Spleen (tissue), 11 donors: ENCODE measurements at regions not wholly inside any gene's neighbourhood (a gene's known extent, or its start where the extent isn't known, plus 50 kb on each side); places are given as distances from the start of the nearest gene placed in this dataset.

ENCODE experiments used
- DNase-seq: peaks from one replicate; pipeline ENCODE4 v3.0.0-alpha.2; 2020
- H3K27ac ChIP-seq, 8 donors: fragments of 200-600 bp; sonication (generic) in 7 of 8; 1 replicate in 4 of 8; 2 replicates in 4 of 8; pipeline versions ENCODE4 v1.5.0 to v1.8.0; 2016 to 2021; ENCODE audit warnings: inconsistent platforms in 4 of 8, mild to moderate bottlenecking in 4 of 8, moderate library complexity in 1 of 8
- H3K27me3 ChIP-seq, 7 donors: fragments of 200-600 bp; sonication (generic) in 6 of 7; replicated peaks in 1 of 7; 1 replicate in 4 of 7; 2 replicates in 3 of 7; pipeline versions ENCODE4 v1.5.0 to v1.8.0; 2016 to 2021; ENCODE audit warnings: inconsistent platforms in 3 of 7, mild to moderate bottlenecking in 1 of 7
- H3K36me3 ChIP-seq, 6 donors: fragments of 200-600 bp; sonication (generic) in 5 of 6; 1 replicate in 4 of 6; 2 replicates in 2 of 6; pipeline versions ENCODE4 v1.5.0 to v1.8.0; 2016 to 2021; ENCODE audit warnings: inconsistent platforms in 2 of 6
- H3K4me1 ChIP-seq, 6 donors: fragments of 200-600 bp; sonication (generic) in 5 of 6; 1 replicate in 3 of 6; 2 replicates in 3 of 6; pipeline versions ENCODE4 v1.5.0 to v1.8.0; 2016 to 2021; ENCODE audit warnings: inconsistent platforms in 3 of 6
- H3K4me3 ChIP-seq, 8 donors: fragments of 200-600 bp; sonication (generic) in 7 of 8; 1 replicate in 4 of 8; 2 replicates in 4 of 8; pipeline versions ENCODE4 v1.5.0 to v1.8.0; 2016 to 2021; ENCODE audit warnings: inconsistent platforms in 4 of 8, mild to moderate bottlenecking in 4 of 8, moderate library complexity in 2 of 8
- H3K9me3 ChIP-seq, 8 donors: fragments of 200-600 bp; sonication (generic) in 7 of 8; 1 replicate in 4 of 8; 2 replicates in 4 of 8; pipeline versions ENCODE4 v1.5.0 to v1.8.0; 2016 to 2021; ENCODE audit warnings: inconsistent platforms in 4 of 8
- POLR2A ChIP-seq, 3 donors: fragments of 450-650 bp; IDR thresholded peaks; one replicate each; pipeline ENCODE4 v1.5.1; 2017; ENCODE audit warnings: antibody characterized with exemption in 3 of 3, mild to moderate bottlenecking in 1 of 3
- POLR2AphosphoS5 ChIP-seq, 3 donors: sonication (generic); formaldehyde crosslinking; IDR thresholded peaks; one replicate each; pipeline ENCODE4 v1.5.1; 2017; ENCODE audit warnings: antibody characterized with exemption in 3 of 3
- WGBS, 5 donors: extraction: QIAGEN DNeasy Blood & Tissue Kit in 3 of 5; methylation state at CpG; one replicate each; pipeline versions ENCODE4 v1.1.5 to v1.1.7; 2013 to 2018; 5-methylcytosine and 5-hydroxymethylcytosine counted together
- intact Hi-C: fragments of 100-400 bp; cut with DNase I; formaldehyde crosslinking; loops from one replicate; pipeline ENCODE4 v1.15.0; 2023; ENCODE audit warnings: low total_unique reads
- TF ChIP-seq, protein P1 (sequence below), 11 experiments: fragments of 200-600 bp in 7 of 11; fragments of 450-650 bp in 4 of 11; sonication (generic) in 4 of 11; IDR thresholded peaks in 8 of 11; conservative IDR thresholded peaks in 3 of 11; 1 replicate in 7 of 11; 2 replicates in 4 of 11; pipeline versions ENCODE4 v1.4.0 to v1.8.0; 2016 to 2021; ENCODE audit warnings: antibody characterized with exemption in 11 of 11, inconsistent platforms in 4 of 11, mild to moderate bottlenecking in 1 of 11
- donor health status: healthy with polysubstance abuse.
- donor health status: DM: no; HTN: no; CAD: no; lungs with moderate emphysema.
- donor health status: DM: no; HTN: no; CAD: no.
- donor health status: Bipolar disorder and iron deficiency.
- donor health status: healthy.
- donor health status: DM: no; HTN: no; CAD: no.
- donor health status: DM: yes; HTN: yes; CAD: no.

DNA sequence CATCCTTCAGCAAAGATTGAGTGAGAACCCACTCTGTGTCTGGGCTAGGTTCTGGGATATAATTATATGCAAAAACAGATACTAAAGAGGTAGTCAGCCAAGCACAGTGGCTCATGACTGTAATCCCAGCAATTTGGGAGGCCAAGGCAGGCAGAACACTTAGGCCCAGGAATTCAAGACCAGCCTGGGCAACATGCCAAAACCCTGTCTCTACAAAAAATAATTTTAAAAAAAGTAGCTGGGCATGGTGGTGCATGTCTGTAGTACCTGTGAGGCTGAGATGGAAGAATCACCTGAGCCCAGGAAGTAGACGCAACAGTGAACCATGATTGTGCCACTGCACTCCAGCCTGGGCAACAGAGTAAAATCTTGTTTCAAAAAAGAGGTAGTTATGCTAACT is 237.5 kb upstream of the HMGA2 start:
- Histone ChIP-seq H3K27me3 (no peaks in the 10 kb centered on the region), H3K4me3 (no peak overlapping the region), H3K36me3 (no peaks in the 10 kb centered on the region), H3K9me3 (no peaks in the 10 kb centered on the region), H3K27ac (peak overlapping the region in 2 of 8 donors; percentile 0 to 14), H3K4me1 (no peaks in the 10 kb centered on the region)
- no peak for DNase-seq
- TF ChIP-seq POLR2A (IDR thresholded peaks at IDR 0.05) (no peak), POLR2AphosphoS5 (IDR thresholded peaks at IDR 0.05) (no peak)
- TF ChIP-seq, protein P1, sequence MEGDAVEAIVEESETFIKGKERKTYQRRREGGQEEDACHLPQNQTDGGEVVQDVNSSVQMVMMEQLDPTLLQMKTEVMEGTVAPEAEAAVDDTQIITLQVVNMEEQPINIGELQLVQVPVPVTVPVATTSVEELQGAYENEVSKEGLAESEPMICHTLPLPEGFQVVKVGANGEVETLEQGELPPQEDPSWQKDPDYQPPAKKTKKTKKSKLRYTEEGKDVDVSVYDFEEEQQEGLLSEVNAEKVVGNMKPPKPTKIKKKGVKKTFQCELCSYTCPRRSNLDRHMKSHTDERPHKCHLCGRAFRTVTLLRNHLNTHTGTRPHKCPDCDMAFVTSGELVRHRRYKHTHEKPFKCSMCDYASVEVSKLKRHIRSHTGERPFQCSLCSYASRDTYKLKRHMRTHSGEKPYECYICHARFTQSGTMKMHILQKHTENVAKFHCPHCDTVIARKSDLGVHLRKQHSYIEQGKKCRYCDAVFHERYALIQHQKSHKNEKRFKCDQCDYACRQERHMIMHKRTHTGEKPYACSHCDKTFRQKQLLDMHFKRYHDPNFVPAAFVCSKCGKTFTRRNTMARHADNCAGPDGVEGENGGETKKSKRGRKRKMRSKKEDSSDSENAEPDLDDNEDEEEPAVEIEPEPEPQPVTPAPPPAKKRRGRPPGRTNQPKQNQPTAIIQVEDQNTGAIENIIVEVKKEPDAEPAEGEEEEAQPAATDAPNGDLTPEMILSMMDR (IDR thresholded peaks at IDR 0.05 in 8 of 11, conservative IDR thresholded peaks at IDR 0.05 in 3 of 11) = no peak
- intact Hi-C loops = no loop called here
- 87 to 96% (median 93%) methylated on average over 1 of the region's 1 CpG for WGBS, 5 donors

DNA sequence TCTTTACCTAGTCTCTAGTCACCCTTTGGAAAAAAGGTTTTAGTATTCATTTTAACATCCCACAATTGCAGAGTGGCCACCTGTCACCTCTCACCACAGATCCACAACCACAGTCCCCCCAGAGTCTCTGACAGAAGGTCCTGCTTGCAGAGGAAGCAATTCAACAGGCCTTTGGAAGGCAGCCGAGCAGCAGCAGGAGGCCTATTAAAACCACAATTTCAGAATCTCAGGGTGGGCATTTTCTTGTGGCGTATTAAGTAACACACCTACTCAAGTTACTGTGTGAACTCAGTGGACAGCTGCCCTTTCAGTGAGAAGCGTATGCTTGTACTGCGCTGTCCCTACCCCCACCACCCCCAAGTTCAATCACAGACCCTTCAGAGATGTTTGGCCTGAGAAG is 234.0 kb upstream of the HMGA2 start:
- no peaks in the 10 kb centered on the region for H3K9me3 ChIP-seq
- WGBS, 5 donors = 85 to 92% (median 88%) methylated on average over 4 of the region's 4 CpGs
- H3K27me3 ChIP-seq = no peaks in the 10 kb centered on the region
- intact Hi-C loops = no loop called here
- no peaks in the 10 kb centered on the region for H3K4me1 ChIP-seq
- no peak overlapping the region for H3K27ac ChIP-seq
- no peak overlapping the region for H3K4me3 ChIP-seq
- TF ChIP-seq POLR2A (IDR thresholded peaks at IDR 0.05) (no peak), POLR2AphosphoS5 (IDR thresholded peaks at IDR 0.05) (no peak)
- TF ChIP-seq, protein P1 (IDR thresholded peaks at IDR 0.05 in 8 of 11, conservative IDR thresholded peaks at IDR 0.05 in 3 of 11) = no peak
- no peaks in the 10 kb centered on the region for H3K36me3 ChIP-seq
- DNase-seq = no peak

DNA sequence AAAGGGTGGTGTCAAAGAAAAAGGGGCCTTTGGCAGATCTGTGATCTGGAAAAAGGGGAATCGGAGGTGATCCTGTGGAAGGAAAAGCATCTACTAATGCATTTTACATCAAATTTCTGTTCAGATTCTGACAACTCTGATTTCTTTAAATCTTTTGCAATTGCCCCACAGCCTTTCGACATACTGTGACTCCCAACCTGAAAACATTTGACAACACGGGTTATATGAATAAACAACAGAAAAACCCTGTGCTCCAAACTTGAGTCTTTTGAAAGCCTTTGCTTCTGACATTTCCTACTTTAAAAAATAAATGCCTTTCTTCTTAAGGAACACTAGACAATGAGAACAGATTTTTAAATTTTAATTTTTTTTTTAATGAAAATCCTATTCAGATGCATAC is 231.9 kb upstream of the HMGA2 start:
- H3K27me3 ChIP-seq = no peaks in the 10 kb centered on the region
- no peaks in the 10 kb centered on the region for H3K4me1 ChIP-seq
- intact Hi-C loops = no loop called here
- H3K27ac ChIP-seq = no peak overlapping the region
- H3K36me3 ChIP-seq = no peaks in the 10 kb centered on the region
- WGBS, 5 donors = 83 to 96% (median 86%) methylated on average over 3 of the region's 3 CpGs
- TF ChIP-seq, protein P1 (IDR thresholded peaks at IDR 0.05 in 8 of 11, conservative IDR thresholded peaks at IDR 0.05 in 3 of 11) = no peak
- no peak for TF ChIP-seq POLR2A (IDR thresholded peaks at IDR 0.05)
- TF ChIP-seq POLR2AphosphoS5 (IDR thresholded peaks at IDR 0.05) = no peak
- no peak for DNase-seq
- no peaks in the 10 kb centered on the region for H3K9me3 ChIP-seq
- H3K4me3 ChIP-seq = no peak overlapping the region

DNA sequence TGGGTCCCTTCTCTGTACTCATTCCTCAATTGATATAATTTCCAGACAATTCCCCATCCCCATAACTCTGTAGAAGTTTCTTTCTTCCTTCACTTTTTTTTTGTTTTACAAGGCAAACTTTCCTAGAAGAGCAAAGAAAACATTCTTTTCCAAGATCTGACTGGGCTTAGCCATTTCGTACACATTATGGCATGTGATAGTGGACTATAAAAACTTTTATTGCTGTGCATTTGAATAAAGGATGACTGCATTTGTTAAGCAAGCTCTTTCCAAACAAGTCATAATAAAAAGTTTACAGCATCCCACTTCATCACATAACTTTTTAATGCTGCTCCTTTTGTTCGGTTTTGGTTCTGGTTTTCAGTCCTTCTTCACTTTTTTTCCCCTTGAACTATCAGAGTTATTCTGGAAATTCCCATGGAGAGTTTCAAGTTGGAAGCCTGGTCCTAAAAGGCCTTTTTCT is 231.0 kb upstream of the HMGA2 start:
- H3K36me3 ChIP-seq = no peaks in the 10 kb centered on the region
- 76 to 92% (median 88%) methylated on average over 2 of the region's 2 CpGs for WGBS, 5 donors
- intact Hi-C loops = no loop called here

More for the DNA sequence above, 231.0 kb upstream of the HMGA2 start:
- no peaks in the 10 kb centered on the region for H3K27me3 ChIP-seq
- no peak overlapping the region for H3K27ac ChIP-seq
- no peaks in the 10 kb centered on the region for H3K4me1 ChIP-seq
- TF ChIP-seq POLR2AphosphoS5 (IDR thresholded peaks at IDR 0.05) = no peak
- TF ChIP-seq, protein P1 (IDR thresholded peaks at IDR 0.05 in 8 of 11, conservative IDR thresholded peaks at IDR 0.05 in 3 of 11) = no peak
- no peak for TF ChIP-seq POLR2A (IDR thresholded peaks at IDR 0.05)
- no peak overlapping the region for H3K4me3 ChIP-seq
- H3K9me3 ChIP-seq = no peaks in the 10 kb centered on the region
- DNase-seq = no peak
